ENCODE measurements at regions not wholly inside any gene's neighbourhood (a gene's known extent, or its start where the extent isn't known, plus 50 kb on each side); places are given as distances from the start of the nearest gene placed in this dataset.
"Not testable (repeated sequence)": the region's sequence is repeated elsewhere in the genome, so short reads cannot be mapped to it uniquely, and the experiment has no call there.

GRCh38 chr9:38153910-38154291, 84.9 kb upstream of the SHB start:
- no peak for DNase-seq

- DNase-seq: no peak
Measured at GRCh38 chr9:38153152-38153909, 84.3 kb upstream of the SHB start.

- no peak for DNase-seq
Measured at GRCh38 chr9:38149647-38150046, 80.6 kb upstream of the SHB start.

- DNase-seq: no peak
Measured at GRCh38 chr9:38146844-38147243, 77.8 kb upstream of the SHB start.

- no peak for DNase-seq
Measured at GRCh38 chr9:38145526-38146053, 76.6 kb upstream of the SHB start.

GRCh38 chr9:38144421-38144820, 75.4 kb upstream of the SHB start:
- DNase-seq: no peak

GRCh38 chr9:38141746-38142591, 72.9 kb upstream of the SHB start:
- no peak for DNase-seq

- no peak for DNase-seq
Measured at GRCh38 chr9:38138276-38138675, 69.2 kb upstream of the SHB start.

- no peak for DNase-seq
Measured at GRCh38 chr9:38137342-38137741, 68.3 kb upstream of the SHB start.

GRCh38 chr9:38136386-38136785, 67.4 kb upstream of the SHB start:
- no peak for DNase-seq

- DNase-seq: no peak
Measured at GRCh38 chr9:38134611-38135237, 65.7 kb upstream of the SHB start.

GRCh38 chr9:38133595-38133994, 64.6 kb upstream of the SHB start:
- no peak for DNase-seq

GRCh38 chr9:38132956-38133355, 63.9 kb upstream of the SHB start:
- no peak for DNase-seq

GRCh38 chr9:38131729-38132128, 62.7 kb upstream of the SHB start:
- DNase-seq: no peak

GRCh38 chr9:38130724-38131123, 61.7 kb upstream of the SHB start:
- no peak for DNase-seq

- no peak for DNase-seq
Measured at GRCh38 chr9:38129366-38129765, 60.3 kb upstream of the SHB start.

- no peak for DNase-seq
Measured at GRCh38 chr9:38128752-38129270, 59.8 kb upstream of the SHB start.

GRCh38 chr9:38127271-38127839, 58.3 kb upstream of the SHB start:
- DNase-seq: no peak

- DNase-seq: no peak
Measured at GRCh38 chr9:38126730-38127129, 57.7 kb upstream of the SHB start.

- DNase-seq: no peak
Measured at GRCh38 chr9:38125889-38126288, 56.9 kb upstream of the SHB start.

- not testable (repeated sequence) for DNase-seq
Measured at GRCh38 chr9:38123359-38123758, 54.3 kb upstream of the SHB start.

GRCh38 chr9:38120961-38121360, 51.9 kb upstream of the SHB start:
- no peak for DNase-seq
